ENCODE measurements at regions not wholly inside any gene's neighbourhood (a gene's known extent, or its start where the extent isn't known, plus 50 kb on each side); places are given as distances from the start of the nearest gene placed in this dataset.

- DNase-seq (ENCODE audit: extremely low read depth in 1 of 2, low read depth in 1 of 2): no peak
Observed at GRCh38 chr4:178244785-178245184, 802.5 kb upstream of the AGA start.

- no peak for DNase-seq (ENCODE audit: extremely low read depth in 1 of 2, low read depth in 1 of 2)
Observed at GRCh38 chr4:178255172-178255571, 812.9 kb upstream of the AGA start.

GRCh38 chr4:178258603-178259002, 816.4 kb upstream of the AGA start:
- DNase-seq (ENCODE audit: extremely low read depth in 1 of 2, low read depth in 1 of 2): no peak

- DNase-seq (ENCODE audit: extremely low read depth in 1 of 2, low read depth in 1 of 2): no peak
Observed at GRCh38 chr4:178259566-178259965, 817.3 kb upstream of the AGA start.

- DNase-seq (ENCODE audit: extremely low read depth in 1 of 2, low read depth in 1 of 2): no peak
Observed at GRCh38 chr4:178264001-178264400, 821.8 kb upstream of the AGA start.

- no peak for DNase-seq (ENCODE audit: extremely low read depth in 1 of 2, low read depth in 1 of 2)
Observed at GRCh38 chr4:178271386-178271785, 829.1 kb upstream of the AGA start.

GRCh38 chr4:178273168-178273567, 830.9 kb upstream of the AGA start:
- DNase-seq (ENCODE audit: extremely low read depth in 1 of 2, low read depth in 1 of 2): no peak

GRCh38 chr4:178275671-178276360, 833.6 kb upstream of the AGA start:
- DNase-seq (ENCODE audit: extremely low read depth in 1 of 2, low read depth in 1 of 2): no peak

GRCh38 chr4:178280362-178280761, 838.1 kb upstream of the AGA start:
- DNase-seq (ENCODE audit: extremely low read depth in 1 of 2, low read depth in 1 of 2): no peak

- DNase-seq (ENCODE audit: extremely low read depth in 1 of 2, low read depth in 1 of 2): no peak
Observed at GRCh38 chr4:178288462-178288861, 846.2 kb upstream of the AGA start.

- DNase-seq (ENCODE audit: extremely low read depth in 1 of 2, low read depth in 1 of 2): no peak
Observed at GRCh38 chr4:178293601-178294000, 851.4 kb upstream of the AGA start.

GRCh38 chr4:178296669-178297068, 854.4 kb upstream of the AGA start:
- DNase-seq (ENCODE audit: extremely low read depth in 1 of 2, low read depth in 1 of 2): no peak

- no peak for DNase-seq (ENCODE audit: extremely low read depth in 1 of 2, low read depth in 1 of 2)
Observed at GRCh38 chr4:178306565-178306964, 864.3 kb upstream of the AGA start.

- DNase-seq (ENCODE audit: extremely low read depth in 1 of 2, low read depth in 1 of 2): no peak
Observed at GRCh38 chr4:178309890-178310289, 867.7 kb upstream of the AGA start.

- DNase-seq (ENCODE audit: extremely low read depth in 1 of 2, low read depth in 1 of 2): no peak
Observed at GRCh38 chr4:178311997-178312396, 869.8 kb upstream of the AGA start.

- DNase-seq (ENCODE audit: extremely low read depth in 1 of 2, low read depth in 1 of 2): no peak
Observed at GRCh38 chr4:178314287-178314686, 872.0 kb upstream of the AGA start.

- no peak for DNase-seq (ENCODE audit: extremely low read depth in 1 of 2, low read depth in 1 of 2)
Observed at GRCh38 chr4:178316211-178316610, 874.0 kb upstream of the AGA start.

GRCh38 chr4:178320003-178320402, 877.8 kb upstream of the AGA start:
- no peak for DNase-seq (ENCODE audit: extremely low read depth in 1 of 2, low read depth in 1 of 2)

- DNase-seq (ENCODE audit: extremely low read depth in 1 of 2, low read depth in 1 of 2): no peak
Observed at GRCh38 chr4:178322524-178323183, 880.4 kb upstream of the AGA start.

- DNase-seq (ENCODE audit: extremely low read depth in 1 of 2, low read depth in 1 of 2): no peak
Observed at GRCh38 chr4:178329226-178329872, 887.1 kb upstream of the AGA start.

- no peak for DNase-seq (ENCODE audit: extremely low read depth in 1 of 2, low read depth in 1 of 2)
Observed at GRCh38 chr4:178333355-178333754, 891.1 kb upstream of the AGA start.

GRCh38 chr4:178339769-178340168, 897.5 kb upstream of the AGA start:
- DNase-seq (ENCODE audit: extremely low read depth in 1 of 2, low read depth in 1 of 2): no peak
